ENCODE measurements at regions not wholly inside any gene's neighbourhood (a gene's known extent, or its start where the extent isn't known, plus 50 kb on each side); places are given as distances from the start of the nearest gene placed in this dataset.
"Not testable (repeated sequence)": the region's sequence is repeated elsewhere in the genome, so short reads cannot be mapped to it uniquely, and the experiment has no call there.

DNA sequence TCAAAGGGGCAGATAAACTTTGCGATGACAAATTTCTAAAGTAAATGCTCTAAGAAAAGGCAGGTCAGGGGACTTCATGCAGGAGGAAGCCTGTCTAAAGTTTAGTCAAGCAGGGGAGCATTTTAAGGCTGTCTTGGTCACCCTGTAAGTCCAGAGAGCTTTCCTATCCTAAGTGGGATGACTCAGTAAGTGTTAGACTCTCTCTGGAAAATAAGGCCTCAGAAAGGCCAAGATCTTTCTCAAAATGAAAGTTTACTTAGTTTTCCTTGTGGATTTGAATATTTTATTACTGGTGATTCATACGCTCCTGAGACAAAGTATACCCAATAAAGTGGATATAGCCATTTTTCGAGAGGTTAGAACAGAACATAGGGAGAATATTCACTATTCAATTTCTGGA is 806.9 kb upstream of the CDH9 start:
- H3K9ac ChIP-seq, result no peak overlapping the region
- no peaks in the 10 kb centered on the region for H3K27me3 ChIP-seq
- DNase-seq (ENCODE audit: low spot score), result no peak
- H3K4me3 Mint-ChIP-seq, result no peak overlapping the region
- no peak overlapping the region for H3K27ac Mint-ChIP-seq
- H3K79me2 ChIP-seq (ENCODE audit: low read depth), result no peaks in the 10 kb centered on the region
- no peak overlapping the region for H3K4me3 ChIP-seq
- no peaks in the 10 kb centered on the region for H3K36me3 Mint-ChIP-seq
- H4K20me1 ChIP-seq (ENCODE audit: low read depth), result no peaks in the 10 kb centered on the region
- H3K4me2 ChIP-seq, result no peak overlapping the region
- H3K27me3 Mint-ChIP-seq (ENCODE audit: insufficient read depth, low read depth), result no peaks in the 10 kb centered on the region
- no peaks in the 10 kb centered on the region for H3F3A ChIP-seq (ENCODE audit: low read depth)
- no peaks in the 10 kb centered on the region for H3K36me3 ChIP-seq
- H2AFZ ChIP-seq (replicated peaks), result no peak overlapping the region
- no peak overlapping the region for H3K27ac ChIP-seq
- no peak for TF ChIP-seq EZH2 (IDR thresholded peaks at IDR 0.05)
- TF ChIP-seq, protein P1, sequence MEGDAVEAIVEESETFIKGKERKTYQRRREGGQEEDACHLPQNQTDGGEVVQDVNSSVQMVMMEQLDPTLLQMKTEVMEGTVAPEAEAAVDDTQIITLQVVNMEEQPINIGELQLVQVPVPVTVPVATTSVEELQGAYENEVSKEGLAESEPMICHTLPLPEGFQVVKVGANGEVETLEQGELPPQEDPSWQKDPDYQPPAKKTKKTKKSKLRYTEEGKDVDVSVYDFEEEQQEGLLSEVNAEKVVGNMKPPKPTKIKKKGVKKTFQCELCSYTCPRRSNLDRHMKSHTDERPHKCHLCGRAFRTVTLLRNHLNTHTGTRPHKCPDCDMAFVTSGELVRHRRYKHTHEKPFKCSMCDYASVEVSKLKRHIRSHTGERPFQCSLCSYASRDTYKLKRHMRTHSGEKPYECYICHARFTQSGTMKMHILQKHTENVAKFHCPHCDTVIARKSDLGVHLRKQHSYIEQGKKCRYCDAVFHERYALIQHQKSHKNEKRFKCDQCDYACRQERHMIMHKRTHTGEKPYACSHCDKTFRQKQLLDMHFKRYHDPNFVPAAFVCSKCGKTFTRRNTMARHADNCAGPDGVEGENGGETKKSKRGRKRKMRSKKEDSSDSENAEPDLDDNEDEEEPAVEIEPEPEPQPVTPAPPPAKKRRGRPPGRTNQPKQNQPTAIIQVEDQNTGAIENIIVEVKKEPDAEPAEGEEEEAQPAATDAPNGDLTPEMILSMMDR (IDR thresholded peaks at IDR 0.05), result no peak
- TF ChIP-seq EZH2phosphoT487 (IDR thresholded peaks at IDR 0.05), result no peak
- peaks cover 7% of the 10 kb centered on the region for H3K9me3 Mint-ChIP-seq
- H3K4me1 Mint-ChIP-seq, result no peaks in the 10 kb centered on the region
- H3K9me3 ChIP-seq (ENCODE audit: low read depth), result no peaks in the 10 kb centered on the region
- H3K4me1 ChIP-seq, result no peaks in the 10 kb centered on the region

DNA sequence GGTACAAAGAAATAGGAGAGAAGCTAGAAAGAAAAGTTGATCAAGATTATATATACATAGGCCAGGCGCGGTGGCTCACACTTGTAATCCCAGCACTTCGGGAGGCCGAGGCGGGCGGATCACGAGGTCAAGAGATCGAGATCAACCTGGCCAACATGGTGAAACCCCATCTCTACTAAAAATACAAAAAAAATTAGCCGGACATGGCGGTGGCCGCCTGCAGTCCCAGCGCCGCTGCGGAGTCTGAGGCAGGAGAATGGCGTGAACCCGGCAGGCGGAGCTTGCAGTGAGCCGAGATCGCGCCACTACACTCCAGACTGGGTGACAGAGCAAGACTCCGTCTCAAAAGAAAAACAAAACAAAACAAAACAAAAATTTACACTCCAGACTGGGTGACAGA is 798.3 kb upstream of the CDH9 start:
- not testable (repeated sequence) for H3K36me3 ChIP-seq; DNase-seq (ENCODE audit: low spot score); H3K27ac Mint-ChIP-seq; H3K9me3 ChIP-seq (ENCODE audit: low read depth); H3K27me3 Mint-ChIP-seq (ENCODE audit: insufficient read depth, low read depth); H4K20me1 ChIP-seq (ENCODE audit: low read depth); H3K4me1 ChIP-seq; H3K27me3 ChIP-seq; H3K4me2 ChIP-seq; H3K4me3 ChIP-seq; H3F3A ChIP-seq (ENCODE audit: low read depth); H3K9me3 Mint-ChIP-seq; H3K4me3 Mint-ChIP-seq; H3K4me1 Mint-ChIP-seq; H3K9ac ChIP-seq; H3K36me3 Mint-ChIP-seq; H2AFZ ChIP-seq (replicated peaks); H3K27ac ChIP-seq; H3K79me2 ChIP-seq (ENCODE audit: low read depth)

DNA sequence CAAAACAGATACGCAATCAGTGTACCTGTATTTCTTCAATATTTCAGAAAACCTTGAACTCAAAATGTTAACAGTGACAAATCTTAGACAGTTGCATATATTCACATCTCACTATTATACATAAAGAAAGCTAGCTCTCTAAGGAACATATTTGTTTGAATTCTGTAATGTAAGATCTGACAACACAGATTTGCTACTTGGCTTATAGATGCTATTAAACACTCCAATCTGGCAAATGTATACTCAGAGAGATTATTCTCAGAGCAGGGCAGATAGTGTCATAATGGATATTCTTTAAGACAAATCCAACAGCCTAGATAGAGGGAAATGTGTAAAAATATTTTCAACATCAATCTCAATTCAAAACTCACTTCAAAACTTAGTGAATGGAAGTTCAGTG is 794.5 kb upstream of the CDH9 start:
- Histone ChIP-seq H3K4me3 (no peak overlapping the region), H3K9ac (no peak overlapping the region), H2AFZ (replicated peaks) (no peak overlapping the region), H3K27me3 (no peaks in the 10 kb centered on the region), H3K4me2 (no peak overlapping the region), H4K20me1 (ENCODE audit: low read depth) (no peaks in the 10 kb centered on the region), H3F3A (ENCODE audit: low read depth) (no peaks in the 10 kb centered on the region), H3K4me1 (no peaks in the 10 kb centered on the region), H3K79me2 (ENCODE audit: low read depth) (no peaks in the 10 kb centered on the region), H3K36me3 (no peaks in the 10 kb centered on the region), H3K9me3 (ENCODE audit: low read depth) (no peaks in the 10 kb centered on the region), H3K27ac (no peak overlapping the region)
- Mint-ChIP-seq H3K36me3 (no peaks in the 10 kb centered on the region), H3K27me3 (ENCODE audit: insufficient read depth, low read depth) (no peaks in the 10 kb centered on the region), H3K9me3 (peaks cover 3% of the 10 kb centered on the region), H3K4me3 (no peak overlapping the region), H3K4me1 (no peaks in the 10 kb centered on the region), H3K27ac (no peak overlapping the region)
- TF ChIP-seq EZH2phosphoT487 (IDR thresholded peaks at IDR 0.05) (no peak), EZH2 (IDR thresholded peaks at IDR 0.05) (no peak)
- TF ChIP-seq, protein P1 (IDR thresholded peaks at IDR 0.05), result no peak
- DNase-seq (ENCODE audit: low spot score), result no peak

GRCh38 chr5:27830546-27830945 is 792.2 kb upstream of the CDH9 start:
- no peaks in the 10 kb centered on the region for H3K4me1 ChIP-seq
- H3K4me3 ChIP-seq, result no peak overlapping the region
- no peaks in the 10 kb centered on the region for H3K27me3 ChIP-seq
- Mint-ChIP-seq H3K27ac (no peak overlapping the region), H3K4me1 (no peaks in the 10 kb centered on the region), H3K36me3 (no peaks in the 10 kb centered on the region), H3K4me3 (no peak overlapping the region), H3K9me3 (peaks cover 3% of the 10 kb centered on the region), H3K27me3 (ENCODE audit: insufficient read depth, low read depth) (no peaks in the 10 kb centered on the region)
- no peaks in the 10 kb centered on the region for H3K79me2 ChIP-seq (ENCODE audit: low read depth)
- H3K9me3 ChIP-seq (ENCODE audit: low read depth), result no peaks in the 10 kb centered on the region
- H4K20me1 ChIP-seq (ENCODE audit: low read depth), result no peaks in the 10 kb centered on the region
- no peak overlapping the region for H3K4me2 ChIP-seq
- no peak overlapping the region for H2AFZ ChIP-seq (replicated peaks)
- DNase-seq (ENCODE audit: low spot score), result no peak
- H3K27ac ChIP-seq, result no peak overlapping the region
- H3F3A ChIP-seq (ENCODE audit: low read depth), result no peaks in the 10 kb centered on the region
- TF ChIP-seq EZH2 (IDR thresholded peaks at IDR 0.05) (no peak), EZH2phosphoT487 (IDR thresholded peaks at IDR 0.05) (no peak)
- TF ChIP-seq, protein P1 (IDR thresholded peaks at IDR 0.05), result no peak
- no peaks in the 10 kb centered on the region for H3K36me3 ChIP-seq
- no peak overlapping the region for H3K9ac ChIP-seq
